GM18520 (cell line): ENCODE measurements at regions not wholly inside any gene's neighbourhood (a gene's known extent, or its start where the extent isn't known, plus 50 kb on each side); places are given as distances from the start of the nearest gene placed in this dataset.

Experiments
- ATAC-seq: cut with Tn5 transposase; IDR thresholded peaks from one replicate; pipeline ENCODE4 v1.9.1; 2021; ENCODE audit not compliant: unreplicated experiment

DNA sequence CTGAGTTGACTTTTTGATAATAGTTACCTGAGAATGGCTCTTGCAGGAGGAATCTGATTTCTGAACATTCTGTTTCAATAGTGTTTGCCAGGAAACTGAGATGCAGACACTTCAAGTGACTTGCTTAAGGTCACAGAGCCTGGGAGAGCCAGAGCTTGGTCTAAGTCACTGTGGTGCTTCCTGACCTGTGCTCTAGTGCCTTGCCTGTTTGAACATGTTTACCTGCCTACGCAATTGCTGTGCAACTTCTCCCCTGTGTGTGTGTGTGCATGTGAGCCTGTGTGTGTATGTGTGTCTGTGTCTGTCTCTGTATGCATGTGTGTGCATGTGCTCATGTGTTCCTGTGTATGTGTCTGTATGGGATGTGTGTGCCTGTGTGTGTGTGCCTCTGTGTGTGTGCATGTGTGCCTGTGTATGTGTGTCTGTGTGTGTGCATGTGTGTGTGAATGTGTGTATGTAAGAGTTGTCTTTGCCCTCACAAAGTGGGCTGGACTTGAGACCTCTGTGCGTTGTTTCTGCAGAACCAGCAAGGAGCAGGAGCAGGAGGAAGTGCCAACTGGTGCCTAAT is 185.8 kb downstream of the GADD45G start:
- ATAC-seq = no peak

DNA sequence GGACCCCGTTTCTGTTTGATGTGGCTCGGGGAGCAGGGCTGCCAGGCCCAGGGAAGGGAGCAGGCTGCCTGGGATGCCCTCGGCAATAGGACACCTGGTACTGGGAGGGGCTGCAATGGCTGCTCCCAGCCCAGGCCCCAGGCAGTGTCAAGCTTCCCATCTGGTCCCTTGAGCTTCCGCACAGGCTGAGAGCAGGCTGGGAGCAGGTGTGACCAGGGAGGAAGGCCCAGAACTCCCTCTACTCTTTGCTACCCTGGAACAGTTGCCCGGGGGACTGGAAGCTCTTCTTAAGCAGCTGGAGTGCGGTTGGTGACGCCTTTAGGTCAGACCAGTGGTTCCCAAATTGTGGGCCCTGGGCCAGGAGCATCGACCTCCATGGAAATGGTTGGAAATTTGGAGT is 186.9 kb downstream of the GADD45G start:
- ATAC-seq = no peak

DNA sequence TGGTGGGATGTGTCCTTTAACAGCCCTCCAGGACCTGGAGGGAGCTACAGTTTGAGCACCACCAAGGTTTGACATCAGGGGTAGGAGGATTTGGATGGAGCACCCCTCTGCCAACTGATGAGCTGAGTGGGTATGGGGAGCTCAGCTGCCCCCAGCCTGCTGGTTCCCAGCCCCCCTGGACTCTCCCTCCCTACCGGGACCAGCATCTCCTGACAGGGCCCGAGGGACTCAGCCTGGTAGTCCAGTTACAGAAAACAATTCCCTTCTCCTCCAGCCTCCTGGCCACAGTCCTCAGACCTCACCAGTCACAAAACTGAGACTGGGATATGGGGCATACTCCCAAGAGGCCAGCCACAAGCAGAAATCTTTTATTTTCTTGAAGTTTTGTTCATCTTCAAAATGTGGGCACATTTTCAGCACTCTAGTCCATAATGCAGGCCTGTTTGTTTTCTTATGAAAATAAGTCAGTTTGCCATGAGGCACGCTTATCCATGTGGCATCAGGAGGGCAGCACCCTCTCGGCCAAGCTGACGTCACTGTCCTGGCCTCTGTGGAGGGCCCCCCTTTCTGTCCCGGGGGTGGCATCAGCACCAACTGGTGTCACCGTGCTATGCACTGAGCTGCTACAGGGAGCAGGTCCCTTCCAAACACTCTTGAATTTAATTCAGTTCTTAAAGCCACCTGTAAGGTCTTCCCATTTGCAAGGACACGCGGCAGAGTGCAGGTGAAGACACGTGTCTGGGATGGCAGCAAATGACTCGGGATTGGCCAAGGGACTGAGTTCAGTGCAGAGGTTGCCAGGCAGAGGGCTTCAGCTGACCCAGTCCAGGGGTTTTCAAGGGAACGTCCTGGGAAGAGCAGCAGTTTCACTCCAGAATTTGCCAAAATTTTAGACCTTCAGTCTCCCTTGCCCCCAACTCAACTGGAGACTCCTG is 187.6 kb downstream of the GADD45G start:
- ATAC-seq = no peak

DNA sequence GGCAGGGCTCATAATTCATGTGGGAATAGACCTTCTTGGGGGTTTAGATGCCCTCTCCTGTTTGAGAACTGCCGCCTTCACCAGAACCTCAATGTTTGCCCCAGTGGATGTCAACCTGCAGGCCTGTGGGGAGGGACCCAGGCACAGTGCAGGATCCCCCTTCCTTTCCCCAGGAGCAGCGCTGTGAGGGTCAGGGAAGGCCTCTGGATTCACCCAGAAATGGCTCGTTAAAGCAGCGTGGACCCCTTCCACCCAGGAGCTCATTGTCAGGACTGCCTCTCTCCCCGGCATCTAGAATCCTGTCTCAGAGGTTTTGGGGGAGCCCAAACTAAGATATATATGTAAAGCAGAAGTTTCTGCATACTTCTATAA is 188.3 kb downstream of the GADD45G start:
- ATAC-seq = no peak

DNA sequence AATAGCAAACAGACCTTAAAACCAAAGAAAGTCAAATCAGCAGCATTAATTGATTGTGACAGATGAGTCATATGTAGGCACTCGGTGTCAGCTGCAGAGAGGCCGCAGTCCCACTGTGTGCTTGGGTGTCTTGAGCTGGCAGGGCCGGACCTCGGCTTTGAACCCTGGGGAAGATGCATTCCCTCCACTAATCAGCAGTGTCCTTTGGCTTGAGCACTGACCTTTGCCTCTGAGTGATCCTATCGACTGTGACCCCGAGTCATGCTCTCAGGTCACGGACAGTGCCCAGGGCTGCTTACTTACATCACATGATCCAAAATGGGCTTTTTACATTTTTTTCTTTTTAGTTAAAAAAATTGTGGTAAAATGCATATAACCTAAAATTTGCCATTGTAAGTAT is 188.7 kb downstream of the GADD45G start:
- no peak for ATAC-seq

DNA sequence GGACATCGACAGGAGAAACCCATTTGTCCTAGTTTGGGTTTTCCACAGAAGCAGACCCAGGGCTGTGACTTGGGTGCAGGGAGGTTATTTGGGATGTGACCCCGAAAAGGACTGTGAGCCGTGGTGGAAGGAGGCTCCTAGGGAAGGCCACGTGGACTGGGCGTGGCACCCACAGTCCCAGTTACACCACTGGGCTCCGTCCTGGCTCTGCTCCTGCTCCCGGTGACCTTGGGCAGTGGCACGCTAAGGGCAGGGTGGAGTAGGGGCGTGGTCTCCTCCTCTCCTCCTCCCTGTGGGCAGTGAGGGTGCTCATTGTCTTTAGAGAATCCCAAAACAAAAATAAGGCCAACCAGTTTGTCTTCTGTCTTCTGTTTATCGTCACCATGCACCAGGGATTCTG is 190.1 kb downstream of the GADD45G start:
- no peak for ATAC-seq

DNA sequence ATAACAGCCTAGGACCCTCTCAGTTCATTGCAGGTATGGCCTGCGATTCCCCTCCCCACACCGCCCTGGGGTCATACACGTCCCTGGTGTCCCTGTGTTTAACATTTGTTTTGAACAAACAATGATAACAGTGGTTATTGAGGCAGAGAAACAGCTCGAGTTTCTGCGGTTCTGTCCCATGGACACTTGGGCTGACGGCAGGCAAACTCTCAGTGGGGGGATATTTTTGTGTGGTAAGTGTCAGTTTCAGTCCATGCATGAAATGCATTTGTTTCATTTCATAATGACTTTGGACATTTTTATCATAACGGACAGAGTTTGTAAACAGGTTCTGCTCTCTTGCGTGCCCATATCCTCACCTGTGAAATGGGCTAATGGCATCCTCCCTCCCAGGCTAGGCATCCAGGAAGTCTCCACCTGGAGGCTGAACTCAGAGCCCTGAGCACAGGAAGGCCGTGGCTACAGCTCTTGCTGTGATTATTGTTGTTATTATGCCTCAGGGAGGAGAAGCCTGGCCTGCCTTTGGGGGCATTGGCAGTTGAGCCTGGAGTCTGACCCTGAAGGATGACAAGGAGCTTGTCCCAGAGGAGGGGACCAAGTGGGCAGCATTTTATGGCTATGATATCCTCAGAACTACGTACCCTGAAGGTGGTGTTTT is 190.9 kb downstream of the GADD45G start:
- ATAC-seq = no peak

DNA sequence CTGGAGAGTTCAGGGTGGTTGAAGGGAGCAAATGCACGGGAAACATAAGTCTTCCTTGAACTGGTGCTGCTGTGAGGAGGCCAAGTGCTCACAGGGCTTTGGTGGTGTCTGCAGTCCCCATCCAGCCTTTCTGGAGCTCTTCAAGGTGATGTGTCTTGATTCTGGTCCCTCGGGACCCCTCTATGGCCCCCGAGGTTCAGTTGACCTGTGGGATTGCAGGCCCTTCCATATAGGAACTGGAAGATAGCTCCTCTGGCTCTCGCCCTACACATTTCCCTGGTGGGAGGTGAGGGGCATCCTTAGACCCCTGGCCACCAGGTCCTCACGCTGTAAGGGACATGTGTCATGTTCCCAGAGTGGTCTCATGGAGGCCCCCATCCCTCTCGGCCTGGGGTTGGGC is 191.8 kb downstream of the GADD45G start:
- ATAC-seq = no peak

DNA sequence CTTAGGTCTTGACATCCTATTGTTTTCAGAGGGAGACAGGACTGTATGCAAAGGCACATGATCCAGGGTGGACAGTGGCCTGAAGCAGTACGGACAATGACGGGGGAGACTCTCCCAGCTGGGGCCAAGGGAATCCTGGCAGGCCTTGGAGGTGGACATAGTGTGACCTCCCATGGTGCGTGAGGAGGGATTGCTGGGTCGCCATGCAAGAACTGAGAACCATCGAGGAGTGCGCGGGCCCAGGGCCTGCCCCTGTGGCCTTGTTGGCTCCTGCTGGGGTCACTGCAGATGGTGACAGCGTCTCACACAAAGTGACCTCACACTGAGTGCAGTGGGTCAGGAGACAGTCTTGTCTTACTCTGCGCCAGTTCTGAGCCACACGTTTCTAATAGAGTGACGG is 192.4 kb downstream of the GADD45G start:
- ATAC-seq = no peak

DNA sequence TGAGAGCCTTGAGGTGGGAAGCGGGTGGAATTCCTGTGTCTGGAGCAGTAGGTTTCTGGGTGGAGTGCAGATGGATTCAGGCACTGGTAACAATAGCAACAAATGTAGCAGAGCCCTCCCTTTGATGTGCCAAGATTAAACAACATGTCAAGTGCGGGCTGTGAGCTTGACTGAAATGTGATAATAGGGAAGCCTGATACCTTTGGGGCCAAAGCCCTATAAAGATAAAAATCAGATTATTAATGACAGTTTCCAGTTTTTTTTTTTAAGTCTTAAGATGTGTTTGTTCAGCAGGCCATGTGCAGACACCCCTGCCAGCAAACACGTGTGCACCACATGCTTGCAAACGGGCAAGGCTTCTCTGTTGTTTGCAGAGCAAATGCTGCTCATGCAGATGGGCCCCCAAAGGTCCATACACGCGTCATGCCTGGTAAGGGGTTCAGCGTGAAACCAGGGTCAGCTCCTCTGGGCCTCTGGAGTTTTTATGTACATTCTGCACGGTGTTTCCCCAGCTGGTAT is 193.2 kb downstream of the GADD45G start:
- ATAC-seq = no peak

DNA sequence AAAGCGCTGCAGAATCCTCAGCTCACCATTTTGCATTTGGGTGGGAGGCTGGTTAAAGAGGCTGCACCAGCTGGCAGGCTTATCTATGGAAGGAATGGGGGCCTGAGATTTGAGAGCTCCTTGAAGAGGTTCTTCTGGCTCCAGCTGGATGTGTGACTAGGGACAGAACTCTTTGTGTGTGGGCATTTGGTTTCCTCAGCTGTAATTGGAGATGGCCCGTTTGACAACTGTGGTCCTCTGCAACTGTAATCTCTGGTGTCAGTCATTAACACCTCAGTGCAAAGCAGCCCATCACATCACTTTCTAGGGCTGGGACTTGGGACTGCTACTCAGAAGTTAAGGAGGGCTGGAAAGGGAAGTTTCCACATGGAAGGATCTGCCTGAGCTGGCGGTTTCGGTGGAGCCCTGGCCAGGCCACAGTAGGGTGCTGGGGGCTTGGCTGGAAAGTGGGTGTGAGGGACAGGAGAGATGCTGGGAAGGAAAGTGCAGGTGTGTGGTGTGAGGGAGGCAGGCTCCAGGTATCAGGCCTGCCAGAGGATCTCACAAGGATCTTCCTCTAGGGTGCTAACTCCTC is 193.8 kb downstream of the GADD45G start:
- no peak for ATAC-seq

DNA sequence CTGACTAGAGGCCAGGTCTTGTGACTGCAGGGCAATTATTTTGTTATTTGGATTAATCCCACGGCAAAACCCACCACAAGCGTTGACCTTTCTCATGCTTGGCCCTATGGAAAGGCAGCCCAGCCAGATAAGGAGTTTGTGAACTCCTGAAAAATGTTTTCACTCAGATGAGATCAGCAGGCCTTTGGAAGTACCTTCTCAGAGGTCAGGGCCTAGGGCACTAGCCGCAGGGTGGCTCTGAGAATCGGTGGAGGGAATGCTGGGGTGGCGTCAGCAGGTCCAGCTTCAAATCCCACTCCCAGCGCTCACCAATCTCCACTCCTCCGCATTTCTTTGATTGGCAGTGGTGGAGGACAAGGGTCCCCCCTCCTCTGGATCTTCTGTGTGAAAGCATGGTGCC is 194.4 kb downstream of the GADD45G start:
- no peak for ATAC-seq

DNA sequence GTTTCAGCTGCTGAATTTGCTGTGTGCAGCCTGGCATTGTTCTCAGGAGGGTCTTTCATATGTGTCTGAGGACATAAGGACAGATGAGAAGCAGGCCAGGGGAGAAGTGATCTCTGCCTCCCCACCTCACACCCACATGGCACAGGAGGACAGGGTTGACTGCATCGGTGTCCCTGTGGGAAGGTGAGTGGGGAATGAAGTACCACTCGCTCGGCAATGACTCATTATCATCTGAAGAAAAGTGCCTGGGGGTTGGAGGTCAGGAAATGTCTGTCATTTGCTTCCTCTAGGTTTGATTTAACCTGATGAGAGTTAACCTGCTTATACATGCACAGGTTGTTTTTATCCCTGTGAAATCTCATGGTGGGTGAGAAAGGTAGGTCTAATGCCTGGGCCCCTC is 195.0 kb downstream of the GADD45G start:
- no peak for ATAC-seq

DNA sequence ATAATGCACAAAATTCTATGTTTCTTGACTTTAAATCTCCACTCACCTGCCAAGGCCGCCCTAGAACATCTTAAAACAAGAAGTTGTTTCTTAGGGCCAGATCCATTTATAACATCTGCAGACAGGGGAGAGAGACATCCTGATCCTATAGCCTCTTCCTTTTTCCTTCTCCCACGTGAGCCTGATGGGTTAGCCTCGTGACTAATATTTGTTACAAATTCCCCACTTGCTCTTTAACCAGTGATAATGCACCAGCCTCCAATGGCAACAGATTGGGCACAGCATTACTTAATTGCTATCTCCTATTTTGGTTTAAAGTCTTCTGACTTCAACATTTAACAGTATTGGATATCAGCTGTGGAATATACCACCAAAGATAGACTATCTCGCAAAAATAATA is 196.5 kb downstream of the GADD45G start:
- ATAC-seq = no peak

DNA sequence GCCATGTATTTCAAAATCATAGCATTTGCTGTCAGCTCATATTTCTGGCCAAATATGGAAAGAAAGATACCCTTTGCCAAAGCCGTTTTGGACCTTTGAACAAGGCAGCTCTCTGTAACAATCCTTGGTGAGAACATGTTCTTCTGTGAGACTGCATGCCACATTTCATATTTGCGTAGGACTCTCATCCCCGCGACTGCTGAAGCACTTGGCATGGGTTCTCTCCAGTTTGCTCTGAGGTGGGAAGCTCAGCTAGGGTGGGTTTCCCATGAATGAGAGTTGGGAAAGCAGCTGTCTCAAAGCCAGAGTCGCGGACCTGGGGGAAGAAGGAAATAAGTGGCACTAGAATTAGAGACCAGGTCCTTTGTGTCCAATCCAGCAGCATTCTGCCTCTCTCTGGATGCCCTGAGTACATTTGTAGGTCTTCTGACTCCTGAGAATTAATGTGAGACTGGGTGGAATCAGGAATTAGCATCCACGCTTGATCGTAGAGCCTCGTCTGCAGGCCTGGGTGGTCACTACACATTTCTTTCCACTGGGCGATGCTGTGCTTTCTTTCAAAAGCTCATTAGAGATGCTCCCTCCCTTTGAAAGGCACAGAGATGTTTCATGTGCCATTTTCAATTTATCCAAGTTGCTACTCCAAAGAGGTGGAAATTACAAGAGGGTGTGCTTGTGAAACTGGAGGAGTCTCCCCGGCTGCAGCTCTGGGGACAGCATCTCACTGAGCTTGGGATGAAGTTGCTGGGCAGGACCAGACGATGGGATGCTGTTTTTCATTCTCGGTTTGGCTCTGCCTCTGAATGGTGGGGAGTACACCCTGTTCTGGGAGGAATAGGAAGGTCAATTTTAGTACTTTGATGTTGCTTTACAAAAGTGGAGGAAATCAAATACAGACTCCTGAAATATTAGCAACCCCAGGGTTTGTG is 197.2 kb downstream of the GADD45G start:
- ATAC-seq = no peak

DNA sequence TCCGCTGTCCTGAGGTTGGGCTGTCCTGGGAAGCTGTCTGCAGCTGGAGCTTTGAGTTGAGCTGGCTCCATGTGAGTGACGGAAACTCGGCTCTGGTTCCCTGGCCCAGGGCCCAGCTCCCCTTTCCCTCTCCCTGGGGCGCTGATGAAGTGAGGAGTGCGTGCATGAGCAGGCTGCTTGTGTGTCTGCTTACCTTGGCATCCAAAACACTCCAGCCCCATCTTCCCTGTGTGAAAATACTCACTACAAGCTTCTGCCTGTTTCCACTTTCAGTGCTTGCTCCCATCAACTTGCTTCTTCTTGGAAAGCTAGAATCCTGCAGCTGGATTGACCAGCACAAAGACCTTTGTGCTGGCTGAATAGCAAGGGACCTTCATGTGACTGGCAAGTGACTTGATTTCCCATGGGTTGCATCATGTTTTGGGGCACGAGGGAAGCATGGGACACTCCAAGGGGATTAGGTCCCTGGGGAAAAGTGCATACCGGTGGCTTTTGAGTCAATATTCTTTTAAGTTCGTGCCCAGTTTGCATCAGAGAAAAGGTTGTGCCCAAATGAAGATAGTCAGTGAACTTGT is 198.1 kb downstream of the GADD45G start:
- no peak for ATAC-seq

DNA sequence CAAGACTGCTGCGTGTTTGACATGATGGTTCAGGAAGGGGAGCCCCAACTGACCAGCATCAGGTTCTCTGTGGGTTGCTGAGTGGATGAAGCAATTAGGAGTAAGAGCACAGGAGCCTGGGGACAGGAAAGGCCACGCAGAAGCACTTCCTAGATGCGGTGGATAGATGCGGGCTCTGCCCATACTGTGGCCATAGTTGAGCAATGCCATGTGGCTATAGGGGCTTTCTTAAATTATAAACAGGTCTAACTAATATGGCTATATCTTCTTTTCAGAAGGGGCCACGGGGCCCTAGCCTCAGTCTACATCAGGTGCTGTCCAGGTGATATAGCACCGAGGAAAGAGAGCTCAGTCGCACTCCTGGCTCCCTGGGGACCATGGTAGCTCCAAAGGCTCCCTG is 198.6 kb downstream of the GADD45G start:
- ATAC-seq = no peak

DNA sequence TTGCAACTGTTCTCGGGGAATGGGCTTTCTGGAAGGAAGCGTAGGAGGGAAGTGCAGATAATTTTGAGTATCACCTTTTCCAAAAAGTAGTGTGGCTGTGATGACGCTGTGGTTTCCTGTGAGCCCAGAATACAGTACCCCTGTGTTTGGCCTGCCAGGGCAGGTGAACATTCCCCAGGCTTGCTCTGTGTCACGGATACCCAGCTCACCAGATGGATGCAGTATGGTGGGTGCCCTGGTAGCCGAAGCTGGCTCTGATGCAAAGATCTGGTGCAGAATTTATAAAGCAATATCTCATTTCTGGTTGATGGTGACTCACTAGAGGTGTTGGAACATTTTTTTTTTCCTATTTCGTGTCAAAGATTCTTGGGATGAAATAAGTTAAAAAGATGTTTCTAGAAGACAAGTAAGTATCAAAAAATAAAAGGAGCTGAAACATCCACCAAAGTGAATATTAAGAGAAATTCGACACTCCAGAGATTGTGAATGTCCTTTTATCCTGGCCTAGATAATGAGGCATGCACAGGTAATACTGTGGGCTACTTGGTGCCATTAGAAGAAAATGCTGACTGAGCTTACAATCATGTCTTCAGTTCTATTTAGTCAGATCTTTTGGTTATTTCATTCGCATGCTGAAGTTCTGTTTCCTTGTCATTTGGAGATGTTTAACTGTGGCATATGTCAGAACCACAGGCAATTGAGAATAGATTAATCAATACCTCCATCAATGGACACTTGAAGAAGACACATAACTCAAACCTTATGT is 200.1 kb downstream of the GADD45G start:
- ATAC-seq = no peak

DNA sequence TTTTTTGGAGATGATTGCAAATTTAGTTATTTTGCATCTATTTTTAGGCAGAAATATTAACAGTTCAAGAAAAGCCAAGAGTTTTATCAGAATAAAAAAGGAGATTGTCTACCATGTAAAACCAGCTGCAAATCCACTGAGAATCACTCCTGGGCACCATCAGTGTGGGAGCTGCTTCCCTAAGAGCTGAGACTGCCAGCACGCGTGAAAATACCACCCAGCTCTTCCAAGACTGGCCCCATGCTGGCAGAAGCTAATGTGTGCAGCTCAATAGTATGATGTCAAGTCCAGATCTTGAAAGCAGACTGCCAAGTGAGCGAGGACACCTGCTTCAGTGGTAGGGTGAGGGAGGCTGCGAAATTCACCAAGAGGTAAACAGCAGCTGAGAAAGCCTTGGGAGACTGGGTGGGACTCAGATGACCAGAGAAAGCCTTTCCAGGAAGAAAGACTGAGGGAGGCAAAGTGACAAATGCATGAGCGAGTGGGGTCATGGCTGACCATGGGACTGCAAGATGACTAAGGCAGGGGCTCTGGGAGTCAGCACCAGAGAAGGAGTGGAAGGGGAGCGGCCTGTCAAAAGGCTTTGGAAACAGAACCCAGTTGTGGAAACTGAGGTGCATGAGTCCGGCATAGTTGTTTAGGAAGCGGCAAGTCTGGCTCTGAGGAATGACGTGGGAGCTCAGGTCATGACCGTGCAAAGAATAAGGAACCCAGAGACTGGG is 200.9 kb downstream of the GADD45G start:
- ATAC-seq = no peak
